ENCODE measurements at regions not wholly inside any gene's neighbourhood (a gene's known extent, or its start where the extent isn't known, plus 50 kb on each side); places are given as distances from the start of the nearest gene placed in this dataset.
"Not testable (repeated sequence)": the region's sequence is repeated elsewhere in the genome, so short reads cannot be mapped to it uniquely, and the experiment has no call there.

DNA sequence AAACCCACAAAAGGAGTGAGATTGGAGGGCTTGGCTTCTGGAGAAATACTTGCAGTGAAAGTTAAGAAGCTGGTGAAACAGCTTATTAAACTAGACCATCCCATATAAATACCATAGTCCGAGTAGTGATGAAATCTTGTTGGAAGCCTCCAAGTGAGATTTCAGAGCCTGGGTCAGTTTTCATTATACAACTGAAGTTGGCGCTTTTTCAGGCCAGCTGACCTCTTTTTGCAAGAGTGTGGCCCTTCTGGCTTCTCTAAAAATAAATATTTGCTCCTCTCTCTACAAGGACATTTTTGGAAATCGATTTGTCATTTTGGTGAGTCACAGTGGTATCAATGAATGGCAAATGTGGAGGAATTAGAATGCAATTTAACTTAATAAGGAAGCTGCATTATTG, 51.2 kb upstream of the THRB start:
- no peak for DNase-seq (ENCODE audit: low spot score)

DNA sequence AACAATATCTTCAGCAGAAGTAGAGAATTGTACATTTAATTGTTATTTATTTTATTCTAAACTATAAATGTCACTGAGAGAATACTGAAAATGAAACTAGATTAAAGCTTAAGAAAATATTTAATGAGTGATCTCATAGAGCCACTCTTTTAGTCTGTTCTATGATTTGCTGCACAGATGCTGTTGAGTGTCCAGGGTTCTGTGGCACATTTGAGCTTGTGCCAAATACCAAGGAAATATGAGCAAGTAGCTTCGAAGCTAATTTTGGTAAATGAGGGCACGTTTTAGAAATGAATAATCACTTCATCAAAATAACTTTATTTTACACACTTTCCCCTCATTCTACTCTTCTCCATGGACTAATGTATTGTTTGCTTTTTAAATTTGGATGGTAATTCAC, 53.6 kb upstream of the THRB start:
- DNase-seq (ENCODE audit: low spot score): no peak

DNA sequence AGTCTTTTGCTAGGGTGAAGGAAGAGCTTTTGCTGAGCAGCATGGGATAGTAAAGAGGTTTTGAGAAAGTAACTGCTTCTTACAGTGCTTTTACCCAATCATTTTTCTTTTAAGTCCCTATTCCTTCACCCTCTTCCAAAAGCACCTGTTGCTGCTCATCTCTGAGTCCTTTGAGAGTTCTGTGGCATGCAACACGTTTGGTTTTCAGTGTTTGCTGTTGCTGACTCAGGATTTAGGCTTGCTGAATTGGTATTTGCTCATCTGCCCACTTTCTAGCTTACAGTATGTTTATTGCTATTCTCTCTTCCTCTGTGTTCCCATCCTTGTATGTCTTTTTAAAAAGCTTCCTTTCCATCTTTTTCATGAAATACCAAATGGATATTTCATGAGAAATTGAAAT, 55.9 kb upstream of the THRB start:
- DNase-seq (ENCODE audit: low spot score): no peak

DNA sequence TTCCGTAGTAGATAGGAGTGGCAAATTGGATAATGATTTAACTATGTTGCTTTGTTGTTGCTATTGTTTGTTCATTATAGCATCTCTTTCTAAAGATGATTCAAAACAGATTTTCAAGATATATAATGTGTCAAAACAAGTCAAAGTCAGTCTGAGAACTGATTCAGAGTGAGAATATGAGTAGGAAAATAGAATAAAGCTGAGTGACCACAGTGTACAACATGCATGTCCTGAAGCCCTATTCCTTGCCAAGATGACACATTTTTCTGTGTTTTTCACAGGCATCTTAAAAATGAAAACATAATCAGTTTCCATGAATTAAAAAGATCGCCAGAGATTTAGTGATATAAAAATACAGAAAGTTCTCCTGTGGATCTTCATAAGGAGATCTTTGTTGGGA, 57.0 kb upstream of the THRB start:
- no peak for DNase-seq (ENCODE audit: low spot score)

DNA sequence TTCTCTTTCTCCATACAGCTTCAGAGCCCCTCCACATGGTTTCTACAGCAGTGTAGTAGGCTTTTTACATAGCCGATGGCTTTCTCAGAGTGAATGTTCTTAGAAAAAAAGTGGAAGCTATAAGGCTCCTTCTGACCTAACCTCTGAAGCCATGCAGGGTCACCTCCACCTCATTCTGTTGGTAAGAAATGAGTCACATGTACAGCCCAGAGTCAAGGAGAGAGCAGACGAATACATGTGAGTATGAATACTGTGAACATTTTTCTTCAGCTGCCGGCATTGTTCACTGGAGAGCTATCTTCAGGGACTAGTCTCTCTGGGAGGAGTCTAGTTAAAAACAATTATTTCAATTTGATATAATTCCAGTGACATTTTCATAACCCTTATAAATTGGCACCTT, 68.2 kb upstream of the THRB start:
- DNase-seq (ENCODE audit: low spot score): no peak

DNA sequence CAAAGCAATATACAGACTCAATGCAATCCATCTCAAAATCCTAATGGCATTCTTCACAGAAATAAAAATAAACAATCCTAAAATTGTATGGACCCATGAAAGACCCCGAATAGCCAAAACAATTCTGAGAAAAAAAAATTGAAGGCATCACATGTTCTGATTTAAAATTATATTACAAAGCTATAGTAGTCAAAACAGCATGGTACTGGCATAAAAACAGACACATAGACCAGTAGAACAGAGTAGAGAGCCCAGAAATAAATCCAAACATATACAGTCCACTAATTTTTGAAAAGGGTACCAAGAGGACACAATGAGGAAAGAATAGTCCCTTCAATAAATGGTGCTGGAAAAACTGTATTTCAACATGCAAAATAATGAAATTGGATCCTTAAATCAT, 70.4 kb upstream of the THRB start:
- DNase-seq (ENCODE audit: low spot score): no peak

DNA sequence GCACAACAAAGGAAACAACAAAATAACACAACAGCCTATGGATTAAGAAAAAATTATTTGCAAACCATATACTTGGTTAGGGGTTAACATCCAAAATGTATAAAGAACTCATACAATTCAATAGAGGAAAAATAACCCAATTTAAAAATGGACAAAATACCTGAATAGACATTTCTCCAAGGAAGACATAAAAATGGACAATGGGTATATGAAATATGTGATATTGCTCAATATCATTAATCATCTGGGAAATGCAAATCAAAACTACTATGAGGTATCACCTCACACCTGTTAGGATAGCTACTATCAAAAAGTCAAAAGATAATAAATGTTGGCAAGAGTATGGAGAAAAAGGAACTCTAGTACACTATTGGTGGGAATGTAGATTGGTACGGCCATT, 71.0 kb upstream of the THRB start:
- no peak for DNase-seq (ENCODE audit: low spot score)

DNA sequence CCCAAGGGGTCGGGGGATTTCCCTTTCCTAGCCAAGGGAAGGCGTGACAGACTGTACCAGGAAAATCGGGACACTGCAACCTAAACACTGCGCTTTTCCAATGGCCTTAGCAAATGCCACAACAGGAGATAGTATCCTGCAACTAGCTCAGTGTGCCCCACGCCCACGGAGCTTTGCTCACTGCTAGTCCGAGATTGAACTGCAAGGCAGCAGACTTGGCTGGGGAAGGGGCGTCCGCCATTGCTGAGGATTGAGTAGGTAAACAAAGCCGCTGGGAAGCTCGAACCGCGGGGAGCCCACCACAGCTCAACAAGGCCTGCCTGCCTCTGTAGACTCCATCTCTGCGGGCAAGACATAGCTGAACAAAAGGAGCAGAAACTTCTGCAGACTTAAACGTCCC, 72.3 kb upstream of the THRB start:
- DNase-seq (ENCODE audit: low spot score): no peak

DNA sequence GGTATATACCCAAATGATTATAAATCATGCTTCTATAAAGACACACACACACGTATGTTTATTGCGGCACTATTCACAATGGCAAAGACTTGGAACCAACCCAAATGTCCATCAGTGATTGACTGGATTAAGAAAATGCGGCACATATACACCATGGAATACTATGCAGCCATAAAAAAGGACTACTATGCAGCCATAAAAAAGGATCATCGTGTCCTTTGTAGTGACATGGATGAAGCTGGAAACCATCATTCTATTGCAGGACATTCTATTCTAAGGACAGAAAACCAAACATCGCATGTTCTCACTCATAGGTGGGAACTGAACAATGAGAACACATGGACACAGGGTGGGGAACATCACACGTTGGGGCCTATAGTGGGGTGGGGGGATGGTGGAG, 77.8 kb upstream of the THRB start:
- DNase-seq (ENCODE audit: low spot score): not testable (repeated sequence)

DNA sequence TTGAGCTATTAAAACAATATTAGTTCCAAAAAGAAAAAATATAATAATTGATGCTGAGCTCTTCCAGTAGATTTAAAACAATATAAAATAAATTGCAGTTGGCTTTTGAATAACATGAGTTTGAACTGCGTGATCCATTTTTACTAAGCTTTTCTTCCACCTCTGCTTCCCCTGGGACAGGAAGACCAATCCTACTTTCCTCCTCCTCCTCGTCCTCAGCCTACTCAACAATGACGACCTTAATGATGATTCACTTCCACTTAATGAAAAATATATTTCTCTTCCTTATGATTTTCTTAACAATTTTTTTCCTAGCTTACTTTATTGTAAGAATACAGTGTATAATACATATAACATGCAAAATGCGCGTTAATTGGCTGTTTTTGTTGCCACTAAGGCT, 78.9 kb upstream of the THRB start:
- DNase-seq (ENCODE audit: low spot score): no peak

DNA sequence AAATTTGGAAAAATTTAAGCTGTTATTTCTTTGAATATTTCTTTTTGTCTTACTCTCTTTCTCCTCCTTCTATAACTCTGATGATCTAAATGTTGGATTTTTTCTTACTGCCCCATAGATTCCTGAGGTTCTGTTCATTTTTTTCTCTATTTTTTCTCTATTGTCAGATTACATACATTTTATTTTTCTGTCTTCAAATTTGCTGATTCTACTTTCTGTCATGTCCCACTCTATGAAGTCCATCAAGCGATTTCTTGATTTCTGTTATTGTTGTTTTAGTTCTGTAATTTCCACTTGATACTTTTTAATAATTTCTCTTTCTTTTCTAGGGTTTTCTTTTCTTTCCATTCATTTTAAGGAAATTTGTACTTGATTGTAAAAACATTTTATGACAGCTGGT, 83.7 kb upstream of the THRB start:
- DNase-seq (ENCODE audit: low spot score): no peak

DNA sequence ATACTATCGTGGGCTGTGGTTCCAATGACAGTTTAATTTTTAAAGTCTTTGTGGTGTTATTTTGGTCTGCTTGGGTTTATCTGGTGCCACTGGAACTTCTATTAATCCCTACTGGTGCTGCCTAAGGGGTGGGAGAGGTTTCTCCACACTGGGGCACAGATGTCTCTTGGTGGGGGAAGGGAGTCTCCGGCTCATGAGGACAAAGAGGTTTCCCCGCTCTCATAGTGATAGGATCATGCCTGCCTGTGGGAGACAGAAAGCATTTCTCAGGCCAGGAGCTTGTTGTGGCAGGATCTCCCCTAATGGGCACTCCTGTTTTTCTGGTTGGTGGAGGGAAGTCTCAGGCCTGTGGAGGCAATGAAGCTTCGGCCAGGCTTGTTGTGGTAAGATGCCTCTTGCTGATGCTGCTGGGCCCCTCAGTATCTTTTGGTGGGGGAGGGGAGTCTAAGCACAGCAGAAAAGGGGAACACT, 84.3 kb upstream of the THRB start:
- no peak for DNase-seq (ENCODE audit: low spot score)

DNA sequence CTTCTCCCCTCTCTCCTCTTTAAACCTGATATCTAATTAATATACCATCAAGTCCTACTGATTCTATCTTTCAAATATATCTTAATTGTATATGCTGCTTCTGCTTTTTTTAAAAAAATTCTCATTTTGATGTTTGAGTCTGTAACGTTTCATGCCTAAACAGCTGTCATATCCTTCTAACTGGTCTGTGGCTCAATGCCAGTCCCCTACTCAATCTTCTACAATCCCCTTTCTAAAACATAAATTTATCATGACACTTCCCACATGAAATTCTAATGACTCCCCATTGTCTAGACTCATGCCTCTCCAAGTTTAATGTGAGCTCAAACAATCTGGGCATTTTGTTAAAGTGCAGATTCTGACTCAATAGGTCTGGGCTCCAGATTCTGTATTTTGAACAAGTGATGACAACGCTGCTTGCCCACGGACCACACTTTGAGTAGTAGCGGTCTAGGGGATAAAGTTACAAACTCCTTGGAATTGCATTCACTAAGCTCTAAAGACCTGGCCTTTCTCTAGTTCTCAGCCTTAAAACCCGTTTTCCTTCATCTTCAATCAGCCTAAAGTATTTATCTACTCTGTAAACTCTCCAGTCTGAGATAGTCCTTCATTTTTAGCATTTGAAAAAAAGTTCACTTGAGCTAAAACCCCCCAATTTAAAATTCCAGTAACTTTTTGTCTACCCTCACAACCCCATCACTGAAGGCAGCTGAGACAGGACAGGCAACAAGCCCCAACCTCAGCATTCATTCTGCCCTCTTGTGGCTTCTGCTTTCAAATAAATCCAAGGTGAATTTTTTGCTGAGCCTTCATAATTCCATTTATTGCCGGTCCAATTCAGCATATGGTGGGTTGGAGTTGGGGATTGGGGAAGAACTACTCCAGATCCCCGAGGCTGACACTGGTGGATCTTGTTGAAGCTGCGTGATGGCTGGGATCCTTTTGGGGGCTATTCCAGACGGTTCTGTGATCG, 88.1 kb upstream of the THRB start:
- peak; percentile 23 for DNase-seq (ENCODE audit: low spot score)

DNA sequence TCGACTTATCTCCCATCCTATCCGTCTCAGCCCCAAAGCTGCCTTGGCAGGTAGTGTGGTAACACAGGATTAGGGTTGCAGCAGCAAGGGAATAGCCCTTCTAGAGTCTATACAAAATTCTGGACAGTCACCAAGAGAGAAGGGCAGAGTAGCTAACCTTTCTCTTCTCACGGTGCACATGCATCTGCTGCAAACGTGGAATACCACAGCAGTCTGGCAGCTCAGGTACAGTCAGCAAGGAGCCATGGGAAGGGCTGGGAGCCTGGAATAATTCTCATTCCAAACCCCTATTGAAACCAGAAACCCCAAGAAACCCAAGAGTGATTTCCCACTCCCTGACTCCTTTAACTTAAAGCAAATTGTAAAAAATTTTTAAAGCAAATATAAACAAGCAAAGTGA, 92.3 kb upstream of the THRB start:
- no peak for DNase-seq (ENCODE audit: low spot score)

DNA sequence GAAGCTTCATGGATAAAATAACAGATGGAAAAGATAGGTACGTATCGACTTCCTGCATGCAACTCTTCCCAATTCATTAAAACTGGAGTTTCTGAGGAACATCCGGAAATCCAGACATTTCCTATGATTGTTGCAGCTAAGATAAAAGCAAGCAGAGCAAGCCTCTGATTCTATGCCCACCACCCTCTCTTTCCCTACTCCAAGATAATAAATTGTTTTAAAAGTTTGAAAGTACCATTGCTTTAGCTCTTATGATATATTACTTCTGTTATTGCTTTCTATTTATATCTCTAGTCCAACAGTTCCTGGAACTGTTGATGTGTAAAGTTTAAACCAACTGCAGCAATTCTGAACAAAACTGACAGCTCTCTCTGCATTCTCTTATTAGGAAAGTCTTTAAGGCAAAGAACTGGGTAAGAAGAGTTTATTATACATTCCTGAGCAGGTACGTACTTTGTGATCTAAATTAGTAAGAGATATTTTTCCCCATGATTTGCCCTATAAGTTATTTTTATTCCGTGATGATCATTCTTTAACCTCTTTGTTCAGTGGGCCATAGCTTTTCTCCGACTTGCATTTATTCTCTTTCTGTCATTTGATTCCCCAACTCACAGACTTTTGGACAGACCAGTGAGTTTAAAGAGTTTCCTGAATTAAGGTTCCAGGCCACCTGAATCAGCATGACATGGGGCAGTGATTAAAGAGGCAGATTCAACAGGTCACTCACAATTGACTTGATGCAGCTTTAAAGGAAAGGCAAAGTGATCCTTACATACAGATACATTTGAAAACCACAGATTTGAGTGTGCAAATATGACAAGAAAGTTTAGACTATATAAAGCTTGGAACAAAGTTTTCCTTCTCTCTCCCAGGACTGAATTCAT, 94.2 kb upstream of the THRB start:
- no peak for DNase-seq (ENCODE audit: low spot score)

DNA sequence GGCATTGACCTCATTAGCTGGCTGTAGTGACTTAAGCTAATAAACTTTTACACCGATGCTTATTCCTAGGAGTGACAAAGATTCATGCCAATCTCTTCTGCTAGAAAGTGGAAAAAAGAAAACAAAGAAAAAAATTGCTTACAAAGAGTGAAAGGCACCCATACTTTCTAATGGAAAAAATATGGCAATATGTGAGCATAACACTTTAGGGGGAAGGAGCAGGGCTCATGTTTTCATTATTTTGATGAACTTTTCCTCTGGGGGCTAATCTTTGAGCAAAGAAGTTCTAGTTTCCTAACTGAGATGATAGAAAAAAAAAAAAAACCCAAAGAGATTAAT, 94.8 kb upstream of the THRB start:
- no peak for DNase-seq (ENCODE audit: low spot score)

DNA sequence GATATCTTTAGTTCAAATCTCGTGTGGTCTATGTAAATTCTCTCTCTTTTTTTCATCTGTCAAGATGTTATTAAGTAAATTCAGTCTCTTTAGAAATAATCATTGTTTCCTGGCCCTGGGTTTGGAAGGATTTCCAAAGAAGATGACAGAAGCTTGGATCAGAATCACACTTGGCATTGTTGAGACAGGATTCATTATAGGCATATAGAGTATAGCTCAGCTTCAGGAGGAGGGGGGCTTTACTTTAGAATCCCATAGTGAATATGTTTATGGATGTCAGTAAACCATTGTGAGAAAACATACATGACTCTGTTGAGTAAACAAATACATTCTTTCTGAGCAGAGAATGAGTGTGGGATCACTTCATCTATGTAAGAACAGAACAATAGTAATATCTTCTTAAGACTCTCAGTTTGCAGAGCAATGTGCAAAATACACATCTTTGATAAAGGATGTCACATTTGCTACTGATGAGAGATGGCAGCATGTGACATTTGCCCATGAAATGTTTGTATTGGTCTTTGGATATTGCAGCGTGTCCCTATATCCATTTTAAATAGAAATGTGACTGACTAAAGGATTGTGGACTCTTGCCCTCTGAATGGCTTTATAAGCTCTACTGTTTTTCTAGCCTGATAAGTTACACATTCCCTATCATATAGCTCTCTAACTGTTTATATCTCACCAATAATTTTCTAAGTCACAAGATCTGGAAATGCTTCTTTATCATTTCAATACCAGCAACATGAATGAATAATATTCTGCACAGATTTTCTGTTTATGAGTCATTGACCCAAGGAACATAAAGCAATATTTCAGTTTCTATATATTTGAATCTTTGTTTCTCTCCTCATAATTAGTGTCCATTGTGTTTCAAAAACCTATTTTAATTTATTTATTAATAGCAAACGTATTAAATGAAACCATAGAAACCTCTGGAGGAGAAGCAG, 95.6 kb upstream of the THRB start:
- DNase-seq (ENCODE audit: low spot score): no peak

DNA sequence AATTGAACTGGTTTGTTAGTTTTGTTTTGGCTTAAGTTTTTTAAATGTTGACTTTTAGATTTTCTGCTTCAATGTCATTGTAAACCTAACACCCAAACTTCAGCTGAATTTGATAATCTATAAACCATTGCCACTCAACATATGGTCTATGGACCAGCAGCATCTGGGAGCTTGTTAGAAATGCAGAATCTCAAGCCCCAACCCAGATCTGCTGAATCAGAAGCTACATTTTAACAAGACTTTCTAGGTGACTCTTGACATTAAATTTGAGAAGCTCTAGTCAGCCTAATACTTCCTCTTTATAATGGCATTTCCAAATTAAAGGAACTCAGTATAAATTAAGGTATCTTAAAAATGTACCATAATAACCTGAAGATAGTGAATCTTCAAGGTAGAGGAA, 96.5 kb upstream of the THRB start:
- no peak for DNase-seq (ENCODE audit: low spot score)

DNA sequence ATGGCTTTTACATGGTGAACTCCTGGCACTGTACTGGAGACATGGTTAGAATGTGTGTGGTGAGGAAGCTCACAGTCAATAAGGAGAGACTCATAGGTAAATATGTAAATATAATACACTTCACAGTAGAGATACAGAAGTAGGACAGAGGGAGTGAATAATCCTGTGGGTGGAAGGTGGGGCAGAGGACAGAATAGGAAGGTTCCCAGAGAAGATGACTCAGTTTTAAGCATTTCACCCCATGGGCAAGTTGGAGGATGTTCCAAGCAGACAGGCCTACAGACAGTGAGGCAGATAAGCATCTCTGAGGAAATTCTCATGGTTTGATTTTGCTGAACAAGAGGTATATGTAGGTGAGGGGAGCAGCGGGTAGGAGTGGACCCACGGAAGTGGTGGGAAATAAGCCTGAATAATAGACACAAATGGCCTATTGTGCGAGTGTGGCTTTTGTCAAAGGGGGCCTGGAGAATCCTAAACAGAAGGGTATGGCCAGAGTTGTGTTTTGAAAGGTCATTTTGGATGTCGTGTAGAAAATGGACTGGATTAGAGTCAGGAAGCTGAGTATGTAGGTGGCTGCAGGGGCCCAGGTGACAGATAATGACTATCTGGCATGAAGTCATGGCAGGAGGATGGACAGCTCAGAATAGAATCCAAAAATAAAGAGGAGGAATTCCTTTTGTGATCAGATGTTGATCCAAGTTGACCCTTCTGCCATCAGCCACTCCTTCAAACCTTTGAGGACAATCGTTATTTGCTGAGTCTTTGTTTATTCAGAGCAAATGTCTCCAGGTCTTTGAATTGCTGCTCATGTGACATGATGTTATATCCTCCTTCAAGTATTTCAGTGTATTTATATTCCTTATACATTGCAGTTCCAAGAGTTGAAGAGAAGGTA, 97.3 kb upstream of the THRB start:
- DNase-seq (ENCODE audit: low spot score): no peak

DNA sequence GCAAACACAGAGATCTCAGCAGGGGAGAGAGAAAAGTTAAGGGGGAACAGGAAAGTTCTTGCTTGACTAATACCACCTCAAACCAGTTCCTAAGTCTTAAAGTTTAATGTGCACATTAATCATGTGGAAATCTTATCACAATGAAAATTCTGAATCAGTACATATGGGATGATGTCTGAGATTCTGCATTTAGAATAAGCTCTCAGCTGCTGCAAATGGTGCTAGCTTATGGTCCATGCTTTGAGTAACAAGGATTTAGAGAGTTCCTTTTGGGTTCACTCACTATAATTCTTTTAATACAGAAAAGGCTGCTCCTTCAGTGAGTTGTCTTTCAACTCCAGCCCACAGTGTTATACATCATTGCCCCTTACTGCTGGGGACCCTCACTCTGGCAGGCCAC, 99.5 kb upstream of the THRB start:
- no peak for DNase-seq (ENCODE audit: low spot score)

DNA sequence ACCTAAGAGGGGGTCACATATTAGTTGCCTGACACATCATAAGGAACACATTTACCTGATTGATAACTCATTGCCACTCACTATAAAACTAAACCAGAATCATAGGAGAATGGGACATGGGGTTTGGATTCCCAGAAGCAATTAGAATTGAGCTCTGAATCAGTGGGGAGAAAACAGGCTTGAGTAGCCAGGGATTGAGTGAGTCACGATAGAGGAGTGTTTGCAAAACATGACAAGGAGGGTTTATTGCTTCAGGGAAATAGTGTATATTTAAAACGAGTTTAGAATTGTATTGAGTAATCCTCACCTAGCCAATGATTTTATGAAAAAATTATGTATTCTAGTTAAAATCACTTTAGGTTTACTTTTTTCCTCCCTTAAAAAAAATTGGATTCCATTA, 101.1 kb upstream of the THRB start:
- no peak for DNase-seq (ENCODE audit: low spot score)

All from Ammon's horn (tissue), 1 donor.